NCI-H748 (cell line): ENCODE measurements at regions not wholly inside any gene's neighbourhood (a gene's known extent, or its start where the extent isn't known, plus 50 kb on each side); places are given as distances from the start of the nearest gene placed in this dataset.

ENCODE experiments used
- DNase-seq: peaks from one replicate; lab custom pipeline; 2025; ENCODE audit not compliant: unreplicated experiment; lab: John Stamatoyannopoulos, UW

DNA sequence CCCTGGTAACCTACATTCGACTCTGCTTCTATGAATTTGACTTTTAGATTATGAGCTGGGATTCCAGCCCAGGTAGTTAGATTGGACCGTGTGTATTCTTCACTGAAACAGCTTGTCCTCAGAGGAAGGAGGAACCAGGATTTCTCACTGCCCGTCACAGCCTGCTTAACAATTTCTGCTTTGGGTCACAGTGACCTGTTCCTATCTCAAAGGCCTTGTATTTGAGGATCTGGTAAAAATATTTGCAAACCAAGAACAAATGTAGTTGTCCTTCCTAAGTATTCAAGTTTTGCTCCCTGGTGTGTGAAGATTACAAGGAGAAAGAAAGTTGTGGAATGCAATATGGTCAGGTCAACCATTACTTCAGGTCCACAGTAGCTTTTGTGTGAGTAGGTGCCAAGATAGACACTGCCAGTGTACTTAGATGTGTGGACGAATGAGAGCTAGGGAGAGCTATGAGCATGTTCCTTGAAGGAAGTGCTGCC lies 55.1 kb downstream of the KIF4B start:
- DNase-seq, result no peak

- DNase-seq, result no peak
Measured at GRCh38 chr5:155069961-155070360, 56.4 kb downstream of the KIF4B start.

GRCh38 chr5:155070781-155071180 lies 57.2 kb downstream of the KIF4B start:
- DNase-seq, result no peak

- peak; percentile 8 for DNase-seq
Measured at GRCh38 chr5:155076379-155076778, 62.8 kb downstream of the KIF4B start.

DNA sequence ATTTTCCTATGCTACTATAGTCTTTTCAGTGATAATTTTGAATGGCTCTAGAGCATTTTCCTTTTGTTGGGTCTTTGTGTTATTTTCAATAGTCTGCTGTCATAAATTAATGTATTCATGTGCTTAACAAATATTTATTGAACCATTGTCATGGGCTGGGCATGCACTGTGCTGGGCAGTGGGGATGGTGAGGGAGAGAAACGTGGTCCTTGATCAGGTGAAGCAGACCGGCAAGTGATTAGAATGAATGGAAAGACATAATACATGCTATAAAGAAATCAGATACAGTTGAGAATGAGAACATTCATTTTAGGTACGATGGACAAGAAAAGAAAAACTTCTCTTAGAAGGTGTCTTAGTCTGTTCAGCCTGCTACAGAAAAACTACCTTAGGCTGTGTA lies 66.1 kb downstream of the KIF4B start:
- DNase-seq, result peak; percentile 79

DNA sequence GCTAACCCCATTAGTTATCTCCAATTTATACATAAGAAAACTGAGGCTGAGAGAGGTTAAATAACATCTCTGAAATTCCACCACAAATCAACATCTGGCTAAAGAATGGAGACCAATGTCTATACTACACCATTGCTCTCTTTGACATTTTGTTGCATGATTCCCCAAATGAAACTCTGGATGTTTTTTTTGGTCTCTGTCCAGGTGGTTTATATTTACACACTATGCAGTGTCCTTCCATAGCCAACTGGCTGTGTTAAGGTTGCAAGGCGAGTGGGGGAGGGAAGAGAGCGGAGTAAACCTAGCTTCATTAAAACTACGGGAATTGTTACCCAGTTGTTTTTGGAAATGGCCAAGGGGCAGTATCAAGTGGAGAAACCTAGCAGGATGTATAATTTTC lies 67.2 kb downstream of the KIF4B start:
- DNase-seq, result peak; percentile 40

DNA sequence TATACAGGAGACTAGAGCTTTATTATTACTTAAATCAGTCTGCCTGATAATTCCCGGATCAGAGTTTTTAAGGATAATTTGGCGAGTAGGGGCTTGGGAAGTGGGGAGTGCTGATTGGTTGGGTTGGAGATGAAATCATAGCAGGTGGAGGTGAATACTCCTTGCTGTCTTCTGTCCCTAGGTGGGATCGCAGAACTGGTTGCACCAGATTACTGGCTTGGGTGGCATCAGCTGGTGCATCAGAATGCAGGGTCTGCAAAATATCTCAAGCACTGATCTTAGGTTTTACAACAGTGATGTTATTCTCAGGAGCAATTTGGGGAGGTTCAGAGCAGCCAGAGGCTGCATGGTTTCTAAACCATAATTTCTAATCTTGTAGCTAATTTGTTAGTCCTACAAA lies 68.1 kb downstream of the KIF4B start:
- no peak for DNase-seq

GRCh38 chr5:155082401-155082800 lies 68.8 kb downstream of the KIF4B start:
- DNase-seq, result no peak

DNA sequence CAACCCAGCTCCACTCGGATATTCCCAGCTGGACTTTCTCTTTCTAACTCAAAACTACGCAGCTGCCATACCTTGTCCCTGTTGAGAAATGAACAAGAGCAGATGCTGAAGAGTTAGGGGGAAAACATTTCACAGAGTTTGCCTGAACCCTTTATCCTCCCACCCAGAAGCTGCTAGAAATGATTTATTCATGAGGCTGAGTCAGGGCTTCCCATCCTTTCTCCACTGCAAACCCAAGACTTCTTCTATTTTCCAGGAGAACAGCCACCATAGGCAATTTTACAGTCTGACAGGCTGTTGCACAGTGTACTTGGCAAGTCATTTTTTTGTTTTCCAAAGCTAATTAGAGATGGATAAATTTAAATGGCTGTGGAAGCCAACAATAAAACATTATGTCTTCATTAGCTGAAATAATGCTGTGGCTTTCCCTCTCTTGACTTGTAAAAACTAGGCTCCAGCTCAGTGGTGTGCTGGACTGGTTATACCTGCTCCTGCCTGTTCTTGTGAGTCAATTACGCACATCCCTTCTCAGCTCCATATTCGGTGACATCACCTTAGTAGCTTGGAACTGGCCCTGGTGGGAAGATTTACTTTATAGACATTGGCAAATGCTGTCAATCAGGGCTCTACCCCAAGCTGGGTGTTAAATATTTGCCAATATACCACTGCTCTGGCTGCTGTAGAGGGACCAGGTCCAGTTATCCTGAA lies 71.9 kb downstream of the KIF4B start:
- DNase-seq, result peak; percentile 26

- no peak for DNase-seq
Measured at GRCh38 chr5:155087036-155087435, 73.5 kb downstream of the KIF4B start.

GRCh38 chr5:155088811-155089210 lies 75.3 kb downstream of the KIF4B start:
- DNase-seq, result no peak

GRCh38 chr5:155089643-155090042 lies 76.1 kb downstream of the KIF4B start:
- DNase-seq, result no peak

DNA sequence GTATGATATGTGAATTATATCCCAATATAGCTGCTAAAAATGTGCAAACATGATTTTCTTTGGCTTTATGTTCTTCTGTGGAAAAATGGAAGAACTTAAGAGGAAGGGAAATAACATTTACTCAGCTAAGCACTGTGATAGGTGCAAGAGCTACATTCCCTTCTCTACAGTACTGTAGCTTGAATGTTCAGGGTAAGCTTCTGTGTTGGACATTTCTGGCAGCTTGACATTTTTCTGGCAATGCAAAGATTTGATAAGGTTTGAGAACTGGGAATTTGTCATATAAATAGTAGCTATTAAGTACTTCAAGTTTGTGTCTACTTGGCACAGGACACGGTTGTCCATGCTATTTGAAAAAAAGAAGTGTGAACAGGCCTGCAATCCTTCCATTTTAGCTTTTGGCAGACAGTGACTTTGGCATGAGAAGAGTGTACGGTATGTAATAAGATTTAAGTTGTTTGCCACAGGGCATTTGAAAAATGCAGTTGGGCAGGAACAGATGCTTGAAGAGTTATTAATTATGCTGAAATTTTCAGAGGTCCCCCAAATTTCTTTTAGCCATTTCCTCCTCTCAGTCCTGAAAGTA lies 77.6 kb downstream of the KIF4B start:
- no peak for DNase-seq

- DNase-seq, result no peak
Measured at GRCh38 chr5:155091768-155092717, 78.5 kb downstream of the KIF4B start.

DNA sequence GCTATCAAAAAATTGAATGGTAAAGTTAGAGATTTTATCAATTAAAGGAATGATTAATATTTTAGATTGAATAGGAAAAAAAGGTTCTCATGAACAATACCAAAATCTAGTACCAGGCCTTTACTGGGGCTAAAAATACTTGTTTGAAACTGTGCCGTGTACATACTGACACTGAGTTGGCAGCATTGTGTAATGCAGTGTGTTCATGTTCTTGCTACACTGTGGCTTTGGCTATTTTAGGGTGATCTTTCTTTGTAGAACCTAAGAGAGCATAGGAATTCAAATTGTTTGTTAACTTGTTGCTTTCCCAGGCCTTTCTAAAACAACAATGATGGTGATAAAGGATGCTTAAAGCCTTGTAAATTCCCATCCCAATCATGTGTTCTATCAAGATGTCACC lies 80.9 kb downstream of the KIF4B start:
- DNase-seq, result no peak

DNA sequence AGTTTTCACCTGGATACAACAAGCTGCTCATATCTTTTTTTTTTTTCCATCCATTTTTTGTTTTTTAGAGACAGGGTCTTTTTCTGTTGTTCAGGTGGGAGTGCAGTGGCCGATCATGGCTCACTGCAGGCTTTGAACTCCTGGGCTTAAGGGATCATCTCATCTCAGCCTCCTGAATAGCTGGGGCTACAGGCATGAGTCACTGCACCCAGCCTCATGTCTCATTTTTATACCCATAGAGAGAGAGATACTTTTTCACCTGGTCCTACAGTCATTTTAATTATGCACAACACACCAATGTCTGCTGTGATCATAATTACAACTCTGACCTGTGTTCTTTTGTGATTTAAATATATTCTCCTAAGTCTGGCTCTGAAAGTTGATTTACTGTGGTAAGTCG lies 84.4 kb downstream of the KIF4B start:
- no peak for DNase-seq

DNA sequence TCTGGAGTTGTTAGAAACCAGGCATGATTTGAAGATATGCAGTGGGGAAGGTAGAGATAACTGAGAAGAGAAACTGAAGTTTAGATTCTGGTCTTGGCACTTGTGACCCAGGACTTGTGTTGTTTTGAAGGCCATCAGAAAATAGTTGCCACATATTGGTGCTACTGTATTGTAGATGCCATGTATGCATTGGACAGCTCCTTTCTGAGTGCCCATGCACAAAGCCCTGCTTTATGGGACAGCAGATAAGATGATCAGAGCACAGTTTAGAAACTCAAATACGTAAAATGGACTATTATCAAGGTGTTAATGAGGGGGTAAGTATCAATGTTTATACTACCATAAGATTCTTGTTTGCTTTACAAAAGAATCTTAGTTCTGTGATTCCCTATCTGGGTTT lies 84.9 kb downstream of the KIF4B start:
- DNase-seq, result no peak

GRCh38 chr5:155101697-155102096 lies 88.1 kb downstream of the KIF4B start:
- no peak for DNase-seq

DNA sequence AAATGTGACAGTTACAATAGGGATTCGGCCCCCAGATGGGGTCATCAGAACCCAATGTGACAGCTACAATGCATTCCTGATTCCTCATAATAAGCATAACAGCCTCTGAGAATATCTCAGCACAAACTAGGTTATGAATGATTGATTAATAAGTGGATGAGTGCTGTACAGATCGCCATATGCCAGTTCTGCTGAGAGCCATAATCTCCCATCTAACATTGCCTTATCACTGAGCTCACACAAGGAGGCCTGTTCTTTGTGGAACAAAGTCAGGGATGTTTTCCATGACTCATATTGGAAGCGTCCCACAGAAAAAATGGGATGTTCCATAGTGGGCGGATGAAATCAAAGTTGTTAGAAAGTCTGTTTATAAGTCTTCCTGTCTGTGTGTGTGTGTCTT lies 89.6 kb downstream of the KIF4B start:
- DNase-seq, result no peak

DNA sequence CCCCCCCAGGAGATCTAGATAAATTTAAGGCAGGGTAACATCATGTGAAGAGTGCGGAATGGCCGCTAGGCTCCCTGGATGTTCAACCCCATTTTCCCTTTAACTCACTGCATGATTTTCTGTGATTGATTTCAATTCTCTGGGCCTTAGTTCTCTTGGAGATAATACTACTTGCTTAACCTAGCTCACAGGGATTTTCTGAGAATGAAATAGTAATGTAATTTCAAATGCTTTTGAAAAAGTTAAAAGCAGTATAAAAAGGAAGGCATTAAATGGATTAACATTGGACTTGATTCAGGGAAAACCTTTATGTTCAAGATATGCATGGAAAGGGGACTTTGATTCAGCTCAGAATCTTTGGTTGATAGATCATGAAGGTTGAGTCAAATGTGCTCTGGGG lies 90.9 kb downstream of the KIF4B start:
- no peak for DNase-seq

DNA sequence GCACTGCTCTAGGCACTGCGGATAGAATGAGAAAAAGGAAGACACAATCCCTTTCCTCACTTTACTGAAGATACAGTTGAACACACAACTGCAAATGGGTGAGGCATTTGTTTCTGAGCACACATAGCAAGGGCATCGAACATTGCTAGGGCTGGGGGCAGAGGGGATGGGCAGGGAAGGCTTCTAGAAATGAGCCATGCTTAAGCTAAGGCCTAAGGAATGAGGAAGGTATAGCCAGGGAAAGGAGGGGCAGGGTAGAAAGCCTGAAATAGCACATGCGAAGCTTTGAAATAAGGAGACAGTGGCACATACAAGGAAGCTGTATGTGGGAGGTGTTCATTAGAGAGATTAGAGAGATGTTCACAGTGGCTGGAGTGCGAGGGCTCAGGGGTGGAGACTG lies 92.7 kb downstream of the KIF4B start:
- DNase-seq, result no peak

- DNase-seq, result peak; percentile 34
Measured at GRCh38 chr5:155113888-155114287, 100.3 kb downstream of the KIF4B start.
